Heart left ventricle (tissue), 16 donors: ENCODE measurements at regions not wholly inside any gene's neighbourhood (a gene's known extent, or its start where the extent isn't known, plus 50 kb on each side); places are given as distances from the start of the nearest gene placed in this dataset.

ENCODE experiments used
- ATAC-seq, 4 donors: fragments of 200-7000 bp; cut with Tn5 transposase; one replicate each; pipeline ENCODE4 v1.9.1; 2020 to 2022; ENCODE audit warnings: moderate library complexity in 4 of 4, mild to moderate bottlenecking in 3 of 4, moderate number of reproducible peaks in 1 of 4
- DNase-seq, 5 donors: peaks; one replicate each; pipeline ENCODE4 v3.0.0-alpha.2; 2020
- H3K27ac ChIP-seq, 12 donors: fragments of 200-600 bp; sonication (generic) in 4 of 12; one replicate each; pipeline versions ENCODE4 v1.5.0 to v1.8.0; 2016 to 2022; ENCODE audit warnings: mild to moderate bottlenecking in 2 of 12
- H3K27me3 ChIP-seq, 9 donors: fragments of 200-600 bp; sonication (generic) in 2 of 9; one replicate each; pipeline versions ENCODE4 v1.5.1 to v1.8.0; 2016 to 2022; ENCODE audit warnings: mild to moderate bottlenecking in 3 of 9
- H3K36me3 ChIP-seq, 9 donors: fragments of 200-600 bp; sonication (generic) in 2 of 9; one replicate each; pipeline versions ENCODE4 v1.5.0 to v1.8.0; 2018 to 2022; ENCODE audit warnings: mild to moderate bottlenecking in 2 of 9
- H3K4me1 ChIP-seq, 12 donors: fragments of 200-600 bp; sonication (generic) in 4 of 12; one replicate each; pipeline versions ENCODE4 v1.5.0 to v1.8.0; 2016 to 2022; ENCODE audit warnings: mild to moderate bottlenecking in 3 of 12
- H3K4me3 ChIP-seq, 12 donors: fragments of 200-600 bp; sonication (generic) in 4 of 12; one replicate each; pipeline versions ENCODE4 v1.5.0 to v1.8.0; 2017 to 2022; ENCODE audit warnings: mild to moderate bottlenecking in 9 of 12, moderate library complexity in 4 of 12
- H3K9me3 ChIP-seq, 12 donors: fragments of 200-600 bp; sonication (generic) in 4 of 12; one replicate each; pipeline versions ENCODE4 v1.5.0 to v1.8.0; 2016 to 2022; ENCODE audit warnings: mild to moderate bottlenecking in 1 of 12
- POLR2A ChIP-seq, 2 donors: fragments of 450-650 bp; IDR thresholded peaks; one replicate each; pipeline ENCODE4 v1.6.1; 2017; ENCODE audit warnings: antibody characterized with exemption in 2 of 2, mild to moderate bottlenecking in 2 of 2, moderate library complexity in 2 of 2
- WGBS, 4 donors: extraction: QIAGEN DNeasy Blood & Tissue Kit in 2 of 4; methylation state at CpG; one replicate each; pipeline versions ENCODE4 v1.1.5 to v1.1.7; 2013 to 2018; 5-methylcytosine and 5-hydroxymethylcytosine counted together
- intact Hi-C, 10 donors: fragments of 100-400 bp; cut with DNase I; formaldehyde crosslinking; loops; one replicate each; pipeline versions ENCODE4 v1.11.1 to v1.14.2; 2022
- TF ChIP-seq, protein P1 (sequence below), 12 donors: fragments of 200-600 bp; sonication (generic) in 4 of 12; IDR thresholded peaks; one replicate each; pipeline versions ENCODE4 v1.5.0 to v1.8.0; 2018 to 2022; ENCODE audit warnings: antibody characterized with exemption in 12 of 12, mild to moderate bottlenecking in 5 of 12
- donor health status: ischemic (EF 13 %, LVEDD 7.1; RV severe dilation, severe dysfunction).
- donor health status: healthy with polysubstance abuse.
- donor health status: DM: no; HTN: yes; CAD: no.
- donor health status: DM: no; HTN: no; CAD: no.
- donor health status: ischemic (EF 25% LVEDD 6.9; RV normal size, moderate dysfunction).
- donor health status: ischemic (EF 25% LVEDD 5.7; RV mildly dilated, moderate dysfunction).
- donor health status: healthy.
- donor health status: DM: yes; HTN: yes; CAD: no.
- donor health status: ischemic (EF 35%, LVEDD 5.7; RV mildly dilated, moderate dysfunction).
- donor health status: nonischemic (EF 11% LVEDD 7.7; RV severe dilation, severe dysfunction).
- donor health status: DM: yes; HTN: yes; CAD: no.
- donor health status: PGD.
- donor health status: ischemic (EF 29% LVEDD 5.4; RV normal size, mild dysfunction).
- donor health status: nonischemic (EF 23%, LVEDD 6.1; RV moderate dilation, normal function).

DNA sequence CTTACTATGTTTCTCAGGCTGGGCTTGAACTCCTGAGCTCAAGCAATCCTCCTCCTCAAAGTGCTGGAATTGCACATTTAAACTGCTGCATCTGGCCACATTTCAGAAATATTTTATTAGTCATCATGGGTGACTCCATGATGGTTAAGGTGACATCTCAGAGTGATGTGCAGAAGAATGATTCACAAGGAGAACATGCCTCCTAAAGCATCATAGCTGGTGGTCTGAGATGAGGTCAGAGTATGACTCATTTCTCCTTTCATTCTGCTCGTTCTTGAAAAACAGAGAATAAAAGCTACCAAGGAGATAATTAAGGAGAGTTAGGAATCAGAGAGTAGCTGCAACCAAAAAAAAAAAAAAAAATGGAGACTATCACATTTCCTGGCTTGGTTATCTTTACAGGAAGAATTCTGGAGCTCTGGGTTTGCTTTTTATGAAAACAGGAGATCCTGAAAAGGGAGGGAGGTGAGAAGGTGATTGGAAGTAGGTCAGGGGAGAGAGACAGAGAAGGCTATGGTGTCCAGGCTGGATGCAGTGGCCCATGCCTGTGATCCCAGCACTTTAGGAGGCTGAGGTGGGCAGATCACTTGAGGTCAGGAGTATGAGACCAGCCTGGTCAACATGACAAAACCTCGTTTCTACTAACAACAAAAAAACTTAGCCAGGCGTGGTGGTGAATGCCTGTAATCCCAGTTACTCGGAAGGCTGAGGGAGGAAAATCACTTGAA is 1011.6 kb downstream of the NLGN4Y start:
- Histone ChIP-seq H3K4me3 (no peak overlapping the region), H3K9me3 (no peaks in the 10 kb centered on the region), H3K27ac (no peak overlapping the region), H3K4me1 (no peaks in the 10 kb centered on the region), H3K36me3 (no peaks in the 10 kb centered on the region), H3K27me3 (no peaks in the 10 kb centered on the region)
- TF ChIP-seq, protein P1, sequence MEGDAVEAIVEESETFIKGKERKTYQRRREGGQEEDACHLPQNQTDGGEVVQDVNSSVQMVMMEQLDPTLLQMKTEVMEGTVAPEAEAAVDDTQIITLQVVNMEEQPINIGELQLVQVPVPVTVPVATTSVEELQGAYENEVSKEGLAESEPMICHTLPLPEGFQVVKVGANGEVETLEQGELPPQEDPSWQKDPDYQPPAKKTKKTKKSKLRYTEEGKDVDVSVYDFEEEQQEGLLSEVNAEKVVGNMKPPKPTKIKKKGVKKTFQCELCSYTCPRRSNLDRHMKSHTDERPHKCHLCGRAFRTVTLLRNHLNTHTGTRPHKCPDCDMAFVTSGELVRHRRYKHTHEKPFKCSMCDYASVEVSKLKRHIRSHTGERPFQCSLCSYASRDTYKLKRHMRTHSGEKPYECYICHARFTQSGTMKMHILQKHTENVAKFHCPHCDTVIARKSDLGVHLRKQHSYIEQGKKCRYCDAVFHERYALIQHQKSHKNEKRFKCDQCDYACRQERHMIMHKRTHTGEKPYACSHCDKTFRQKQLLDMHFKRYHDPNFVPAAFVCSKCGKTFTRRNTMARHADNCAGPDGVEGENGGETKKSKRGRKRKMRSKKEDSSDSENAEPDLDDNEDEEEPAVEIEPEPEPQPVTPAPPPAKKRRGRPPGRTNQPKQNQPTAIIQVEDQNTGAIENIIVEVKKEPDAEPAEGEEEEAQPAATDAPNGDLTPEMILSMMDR (IDR thresholded peaks at IDR 0.05): no peak
- TF ChIP-seq POLR2A (IDR thresholded peaks at IDR 0.05): no peak
- intact Hi-C loops: no loop called here
- ATAC-seq: no peak
- no peak for DNase-seq
- whole genome bisulfite sequencing, 4 donors: 59 to 60% methylated on average over 4 of the region's 4 CpGs; no CpG with 5 or more reads in 2 of the 4 donors

DNA sequence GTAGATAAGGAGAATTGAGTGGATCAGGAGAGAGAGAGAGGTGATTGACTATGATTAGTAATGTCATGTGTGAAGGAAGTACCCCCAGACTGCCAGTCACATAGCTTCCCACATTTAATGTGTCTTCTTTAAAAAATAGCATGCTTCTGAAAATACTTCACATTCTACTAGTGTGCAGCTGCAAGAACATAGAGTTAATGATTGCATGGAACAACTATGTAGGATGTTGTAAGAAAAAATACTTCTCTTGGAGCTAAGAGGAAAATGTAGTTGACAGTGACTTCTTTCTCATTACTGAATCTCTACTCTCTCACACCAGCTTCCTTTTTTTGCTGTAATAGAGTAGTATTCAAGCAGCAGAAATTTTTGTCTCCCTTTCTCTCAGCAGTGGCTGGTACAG is 1016.2 kb downstream of the NLGN4Y start:
- Histone ChIP-seq H3K4me3 (no peak overlapping the region), H3K27me3 (no peaks in the 10 kb centered on the region), H3K4me1 (no peaks in the 10 kb centered on the region), H3K27ac (no peak overlapping the region), H3K36me3 (no peaks in the 10 kb centered on the region), H3K9me3 (no peaks in the 10 kb centered on the region)
- ATAC-seq: no peak
- DNase-seq: no peak
- intact Hi-C loops: loop anchor here in 1 of 10 donors (10.0 kb wide), 1 partner anchor 64 kb away; no protein-coding TSS in a partner anchor
- TF ChIP-seq, protein P1 (IDR thresholded peaks at IDR 0.05): no peak
- no peak for TF ChIP-seq POLR2A (IDR thresholded peaks at IDR 0.05)

DNA sequence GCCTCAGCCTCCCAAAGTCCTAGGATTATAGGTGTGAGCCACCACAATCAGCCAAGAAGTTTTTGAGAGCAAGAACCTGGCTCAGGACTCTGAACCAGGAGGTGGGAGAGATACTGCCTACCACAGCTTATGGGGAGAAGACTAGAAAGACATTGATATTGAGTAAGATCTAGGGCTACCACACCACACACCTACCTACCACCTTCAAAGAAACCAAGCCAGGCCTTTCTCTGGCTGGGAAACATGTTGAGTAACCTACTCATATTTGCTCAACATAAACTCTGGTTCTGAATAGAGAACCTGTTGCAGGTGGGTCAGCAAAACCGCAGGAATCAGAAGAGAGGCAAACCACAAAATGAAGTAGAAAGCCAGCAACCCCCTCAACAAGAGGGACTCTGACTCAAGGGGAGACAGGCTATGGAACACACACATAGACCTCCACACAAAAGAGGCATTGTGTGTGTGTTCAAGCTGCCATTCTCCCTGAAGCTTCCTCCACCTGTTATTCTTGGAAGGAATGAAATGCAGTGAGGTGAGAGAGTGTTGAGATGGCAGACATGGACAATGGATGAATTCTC is 1021.9 kb downstream of the NLGN4Y start:
- Histone ChIP-seq H3K36me3 (no peaks in the 10 kb centered on the region), H3K4me3 (no peak overlapping the region), H3K27ac (no peak overlapping the region), H3K9me3 (no peaks in the 10 kb centered on the region), H3K4me1 (no peaks in the 10 kb centered on the region), H3K27me3 (no peaks in the 10 kb centered on the region)
- intact Hi-C loops: loop anchor here in 1 of 10 donors (10.0 kb wide), 1 partner anchor 59 kb away; no protein-coding TSS in a partner anchor
- no peak for ATAC-seq
- no peak for DNase-seq
- no peak for TF ChIP-seq POLR2A (IDR thresholded peaks at IDR 0.05)
- TF ChIP-seq, protein P1 (IDR thresholded peaks at IDR 0.05): no peak
- 86 to 87% methylated on average over 1 of the region's 1 CpG; no CpG with 5 or more reads in 2 of the 4 donors for WGBS, 4 donors

DNA sequence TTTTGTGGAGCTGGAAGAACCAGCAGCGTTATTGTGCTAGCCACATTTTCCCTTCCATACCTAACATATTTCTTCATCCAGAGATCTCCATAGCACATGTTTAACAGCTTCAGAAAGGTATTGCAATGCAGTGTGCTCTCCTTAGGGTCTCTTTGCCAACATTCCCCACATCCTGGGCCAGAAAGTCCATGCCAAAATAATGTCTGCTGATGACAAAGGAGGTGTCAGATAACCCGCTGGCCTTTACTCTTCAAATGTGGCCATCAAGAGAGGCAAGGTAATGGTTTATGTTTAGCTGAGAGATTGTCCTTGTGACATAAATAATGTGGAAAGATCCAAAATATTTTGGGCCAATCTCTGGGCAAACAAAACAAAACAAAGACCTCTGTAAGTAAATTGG is 1027.7 kb downstream of the NLGN4Y start:
- Histone ChIP-seq H3K27me3 (no peaks in the 10 kb centered on the region), H3K27ac (no peak overlapping the region), H3K36me3 (no peaks in the 10 kb centered on the region), H3K4me1 (no peaks in the 10 kb centered on the region), H3K4me3 (no peak overlapping the region), H3K9me3 (no peaks in the 10 kb centered on the region)
- intact Hi-C loops: no loop called here
- DNase-seq: no peak
- no peak for TF ChIP-seq POLR2A (IDR thresholded peaks at IDR 0.05)
- TF ChIP-seq, protein P1 (IDR thresholded peaks at IDR 0.05): no peak
- WGBS, 4 donors: 73 to 75% methylated on average over 2 of the region's 2 CpGs; no CpG with 5 or more reads in 2 of the 4 donors
- no peak for ATAC-seq
